22Rv1 (cell line): ENCODE measurements at regions not wholly inside any gene's neighbourhood (a gene's known extent, or its start where the extent isn't known, plus 50 kb on each side); places are given as distances from the start of the nearest gene placed in this dataset.

Source experiments
- H3K27ac ChIP-seq: fragments of 450-650 bp; 2 replicates; pipeline ENCODE4 v1.5.1; 2017
- ZFX ChIP-seq: fragments of 450-650 bp; IDR thresholded peaks from 2 replicates; pipeline ENCODE4 v1.6.1; 2017; ENCODE audit warnings: antibody characterized with exemption, borderline replicate concordance
- TF ChIP-seq, protein P1 (sequence below): fragments of 450-650 bp; IDR thresholded peaks from 2 replicates; pipeline ENCODE4 v1.5.1; 2017; ENCODE audit warnings: mild to moderate bottlenecking

DNA sequence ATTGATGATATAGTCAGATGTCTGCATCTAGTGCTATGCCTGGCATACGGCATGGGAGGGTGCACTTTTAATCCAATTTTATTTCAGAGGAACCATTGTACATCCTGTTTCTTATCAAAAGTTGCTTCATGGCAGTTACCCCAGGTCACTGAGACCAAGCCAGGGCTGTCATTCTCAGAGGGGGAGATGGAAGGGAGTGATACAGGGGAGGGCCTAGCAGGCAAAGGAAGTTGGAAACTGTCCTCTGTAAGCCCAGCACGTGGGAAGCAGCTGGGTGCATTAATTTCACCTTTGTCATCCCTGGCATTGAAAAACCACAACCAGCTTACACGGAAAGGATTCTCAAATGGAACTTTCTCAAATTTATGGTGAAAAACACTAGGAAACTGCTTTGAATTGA is 458.7 kb upstream of the ADAMTS5 start:
- H3K27ac ChIP-seq: no peak overlapping the region
- TF ChIP-seq, protein P1, sequence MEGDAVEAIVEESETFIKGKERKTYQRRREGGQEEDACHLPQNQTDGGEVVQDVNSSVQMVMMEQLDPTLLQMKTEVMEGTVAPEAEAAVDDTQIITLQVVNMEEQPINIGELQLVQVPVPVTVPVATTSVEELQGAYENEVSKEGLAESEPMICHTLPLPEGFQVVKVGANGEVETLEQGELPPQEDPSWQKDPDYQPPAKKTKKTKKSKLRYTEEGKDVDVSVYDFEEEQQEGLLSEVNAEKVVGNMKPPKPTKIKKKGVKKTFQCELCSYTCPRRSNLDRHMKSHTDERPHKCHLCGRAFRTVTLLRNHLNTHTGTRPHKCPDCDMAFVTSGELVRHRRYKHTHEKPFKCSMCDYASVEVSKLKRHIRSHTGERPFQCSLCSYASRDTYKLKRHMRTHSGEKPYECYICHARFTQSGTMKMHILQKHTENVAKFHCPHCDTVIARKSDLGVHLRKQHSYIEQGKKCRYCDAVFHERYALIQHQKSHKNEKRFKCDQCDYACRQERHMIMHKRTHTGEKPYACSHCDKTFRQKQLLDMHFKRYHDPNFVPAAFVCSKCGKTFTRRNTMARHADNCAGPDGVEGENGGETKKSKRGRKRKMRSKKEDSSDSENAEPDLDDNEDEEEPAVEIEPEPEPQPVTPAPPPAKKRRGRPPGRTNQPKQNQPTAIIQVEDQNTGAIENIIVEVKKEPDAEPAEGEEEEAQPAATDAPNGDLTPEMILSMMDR: no peak
- no peak for TF ChIP-seq ZFX

- TF ChIP-seq, protein P1: no peak
- TF ChIP-seq ZFX: no peak
- no peak overlapping the region for H3K27ac ChIP-seq
Observed at GRCh38 chr21:27425172-27425571, 458.3 kb upstream of the ADAMTS5 start.

GRCh38 chr21:27424601-27425000 is 457.7 kb upstream of the ADAMTS5 start:
- H3K27ac ChIP-seq: no peak overlapping the region
- no peak for TF ChIP-seq ZFX
- TF ChIP-seq, protein P1: no peak

DNA sequence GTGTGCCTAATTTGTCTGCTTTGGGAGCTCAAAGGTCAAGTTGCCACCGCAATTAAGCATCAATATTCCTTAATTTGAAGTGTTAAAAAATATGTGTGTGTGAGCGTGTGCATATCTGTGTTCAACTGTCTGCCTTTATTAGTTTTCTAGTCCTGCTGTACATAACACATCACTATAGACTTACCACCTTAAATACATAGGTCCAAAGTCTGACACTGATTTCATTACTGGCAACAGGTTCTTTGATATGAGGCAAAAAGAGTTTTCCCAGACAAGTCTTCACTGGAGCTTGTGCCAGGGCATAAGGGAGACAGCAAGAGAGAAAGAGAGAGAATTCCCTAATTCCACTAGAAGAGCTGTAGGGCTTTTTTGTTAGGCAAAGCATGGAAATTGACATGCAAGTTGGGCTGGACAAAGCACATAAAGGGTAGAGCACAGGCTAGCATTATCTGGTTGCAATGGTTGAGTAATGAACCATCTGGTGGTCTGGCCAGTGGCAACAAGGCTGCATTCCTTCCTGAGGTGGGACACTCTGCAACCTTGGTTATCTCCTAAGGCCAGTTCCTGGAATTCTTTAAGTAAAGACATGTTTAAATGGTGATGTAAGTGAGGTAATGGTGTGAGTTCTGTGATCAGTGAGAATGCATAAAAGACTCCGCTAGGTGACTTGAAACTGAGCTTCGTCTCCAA is 457.2 kb upstream of the ADAMTS5 start:
- no peak overlapping the region for H3K27ac ChIP-seq
- TF ChIP-seq, protein P1: no peak
- no peak for TF ChIP-seq ZFX

GRCh38 chr21:27423038-27423437 is 456.1 kb upstream of the ADAMTS5 start:
- TF ChIP-seq ZFX: no peak
- TF ChIP-seq, protein P1: no peak
- no peak overlapping the region for H3K27ac ChIP-seq

GRCh38 chr21:27422435-27422834 is 455.5 kb upstream of the ADAMTS5 start:
- TF ChIP-seq, protein P1: no peak
- no peak for TF ChIP-seq ZFX
- H3K27ac ChIP-seq: no peak overlapping the region

DNA sequence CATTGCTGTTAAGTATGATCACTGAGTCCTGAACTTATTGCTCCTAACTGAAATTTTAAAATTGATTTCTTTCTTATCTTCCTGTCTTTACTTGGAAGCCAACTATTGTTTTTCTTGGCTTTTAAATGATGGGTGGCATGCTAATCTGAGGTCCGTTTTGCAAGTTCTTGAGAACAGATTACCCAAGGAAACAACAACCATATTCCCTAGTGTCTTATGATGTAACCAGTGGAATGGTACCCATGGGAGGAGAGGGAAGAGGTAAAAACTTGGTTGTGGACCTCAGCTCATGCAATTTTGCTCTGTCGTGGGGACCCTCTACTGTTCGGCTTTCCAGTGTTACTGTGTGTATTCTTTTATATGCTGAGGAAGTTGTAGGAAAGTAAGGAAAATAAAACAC is 454.8 kb upstream of the ADAMTS5 start:
- no peak overlapping the region for H3K27ac ChIP-seq

More for the DNA sequence above, 454.8 kb upstream of the ADAMTS5 start:
- TF ChIP-seq, protein P1: no peak
- TF ChIP-seq ZFX: no peak
